Caco-2 (cell line): ENCODE measurements at regions not wholly inside any gene's neighbourhood (a gene's known extent, or its start where the extent isn't known, plus 50 kb on each side); places are given as distances from the start of the nearest gene placed in this dataset.

Source experiments
- BruUV-seq: library from RNA; stranded (reverse); fragments of 400-500 nt; replicated peaks from 2 replicates; lab custom pipeline; 2021; lab: Mats Ljungman, UMichigan
- CTCF ChIA-PET: fragments of 300-600 bp; sonication (Branson Sonifier 250); formaldehyde crosslinking; loops from one replicate; lab custom pipeline; 2022; ENCODE audit warnings: antibody characterized with exemption; lab: Charles Lee
- POLR2A ChIA-PET: fragments of 300-600 bp; sonication (Branson Sonifier 250); formaldehyde crosslinking; loops from one replicate; lab custom pipeline; 2022; ENCODE audit warnings: antibody characterized with exemption; lab: Charles Lee
- DNase-seq, 2 experiments: peaks; one replicate each; pipeline versions ENCODE4 v3.0.0 to v3.0.0-alpha.2; 2020 to 2022
- H3K27me3 ChIP-seq: replicated peaks from 2 replicates; pipeline ENCODE4 v1.6.0; 2011; ENCODE audit warnings: low read length; ENCODE audit not compliant: control insufficient read depth, insufficient read depth
- H3K36me3 ChIP-seq: 2 replicates; pipeline ENCODE4 v1.5.1; 2011; ENCODE audit warnings: low read length; ENCODE audit not compliant: control insufficient read depth, insufficient read depth
- H3K4me1 ChIP-seq: fragments of 250-450 bp; sonication (Bioruptor Pico); 2 replicates; pipeline ENCODE4 v1.5.1; 2020; ENCODE audit warnings: mild to moderate bottlenecking
- H3K4me3 ChIP-seq: 2 replicates; pipeline ENCODE4 v1.5.1; 2011; ENCODE audit warnings: low read depth, mild to moderate bottlenecking, control low read depth, low read length
- H3K9me3 ChIP-seq: fragments of 250-450 bp; sonication (Bioruptor Pico); 2 replicates; pipeline ENCODE4 v1.5.1; 2020; ENCODE audit warnings: mild to moderate bottlenecking, moderate library complexity
- H3K27ac Mint-ChIP-seq: one replicate; pipeline ENCODE4 v1.8.0; 2022; ENCODE audit warnings: mixed read lengths; ENCODE audit not compliant: unreplicated experiment
- H3K27me3 Mint-ChIP-seq: one replicate; pipeline ENCODE4 v1.8.0; 2022; ENCODE audit warnings: mixed read lengths; ENCODE audit not compliant: insufficient read depth, unreplicated experiment
- H3K36me3 Mint-ChIP-seq: one replicate; pipeline ENCODE4 v1.8.0; 2022; ENCODE audit warnings: mild to moderate bottlenecking, mixed read lengths; ENCODE audit not compliant: insufficient read depth, unreplicated experiment
- H3K4me1 Mint-ChIP-seq: one replicate; pipeline ENCODE4 v1.8.0; 2022; ENCODE audit warnings: low read depth, mixed read lengths; ENCODE audit not compliant: unreplicated experiment
- H3K4me3 Mint-ChIP-seq: one replicate; pipeline ENCODE4 v1.8.0; 2022; ENCODE audit warnings: mild to moderate bottlenecking, moderate library complexity, mixed read lengths; ENCODE audit not compliant: unreplicated experiment
- H3K9me3 Mint-ChIP-seq: one replicate; pipeline ENCODE4 v1.8.0; 2022; ENCODE audit warnings: mixed read lengths; ENCODE audit not compliant: unreplicated experiment
- CTCF ChIP-seq, 2 experiments: fragments of 200-600 bp in 1 of 2; IDR thresholded peaks; 1 replicate in 1 of 2; 2 replicates in 1 of 2; pipeline versions ENCODE4 v1.5.1 to v1.8.0; 2011 to 2022; ENCODE audit warnings: antibody characterized with exemption in 1 of 2, control low read depth in 1 of 2, inconsistent platforms in 1 of 2, low read depth in 1 of 2, low read length in 1 of 2, mild to moderate bottlenecking in 1 of 2, moderate library complexity in 1 of 2; ENCODE audit not compliant: insufficient read depth in 1 of 2, severe bottlenecking in 1 of 2, unreplicated experiment in 1 of 2
- intact Hi-C: fragments of 100-400 bp; cut with micrococcal nuclease; formaldehyde crosslinking; loops from one replicate; pipeline ENCODE4 v1.10.0; 2022; ENCODE audit not compliant: unreplicated experiment

GRCh38 chr4:138650929-138651448 is 364.6 kb upstream of the NOCT start:
- intact Hi-C loops, result no loop called here
- CTCF ChIA-PET, result no interaction called here
- H3K27me3 Mint-ChIP-seq, result no peaks in the 10 kb centered on the region
- H3K4me3 ChIP-seq, result no peak overlapping the region
- H3K36me3 Mint-ChIP-seq, result no peaks in the 10 kb centered on the region
- H3K9me3 ChIP-seq, result no peaks in the 10 kb centered on the region
- BruUV-seq, result no TSS peak
- no peak for TF ChIP-seq CTCF (IDR thresholded peaks at IDR 0.05; ENCODE audit: insufficient read depth in 1 of 2, low read depth in 1 of 2, low read length in 1 of 2, severe bottlenecking in 1 of 2, unreplicated experiment in 1 of 2)
- DNase-seq, result peak in 1 of 2 experiments; percentile 3
- H3K27ac Mint-ChIP-seq, result no peak overlapping the region
- H3K4me1 Mint-ChIP-seq, result peaks cover 4% of the 10 kb centered on the region
- no peak overlapping the region for H3K4me3 Mint-ChIP-seq
- H3K4me1 ChIP-seq, result peaks cover 5% of the 10 kb centered on the region; the same call in 1 of the 2 replicates
- POLR2A ChIA-PET, result no interaction called here
- peaks cover 24% of the 10 kb centered on the region for H3K9me3 Mint-ChIP-seq
- H3K36me3 ChIP-seq, result no peaks in the 10 kb centered on the region
- H3K27me3 ChIP-seq, result no peaks in the 10 kb centered on the region

DNA sequence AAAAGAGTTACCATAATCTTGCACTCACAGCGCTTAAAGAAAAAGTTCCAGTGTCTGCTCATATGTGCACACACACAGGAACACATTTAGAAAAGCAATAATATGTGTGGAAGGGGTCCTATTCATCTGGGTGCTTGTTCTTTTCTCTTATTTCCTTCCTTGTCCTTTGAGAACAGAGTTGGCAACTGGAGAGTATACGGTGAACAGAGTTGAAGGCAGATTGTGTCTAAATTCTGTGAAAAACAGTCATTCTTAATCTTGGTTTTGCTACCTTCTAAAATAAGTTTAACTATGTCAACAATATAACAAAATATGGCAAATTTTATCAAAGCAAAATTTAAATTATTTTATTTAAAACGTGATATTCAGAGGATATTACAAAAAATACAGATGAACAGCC is 365.1 kb upstream of the NOCT start:
- H3K9me3 ChIP-seq, result no peaks in the 10 kb centered on the region
- ChIA-PET POLR2A (no interaction called here), CTCF (no interaction called here)
- intact Hi-C loops, result no loop called here
- no peak overlapping the region for H3K4me3 ChIP-seq
- peaks cover under 1% of the 10 kb centered on the region; the same call in 1 of the 2 replicates for H3K4me1 ChIP-seq
- H3K27me3 Mint-ChIP-seq, result no peaks in the 10 kb centered on the region
- TF ChIP-seq CTCF (IDR thresholded peaks at IDR 0.05; ENCODE audit: insufficient read depth in 1 of 2, low read depth in 1 of 2, low read length in 1 of 2, severe bottlenecking in 1 of 2, unreplicated experiment in 1 of 2), result no peak
- no peaks in the 10 kb centered on the region for H3K36me3 ChIP-seq
- no TSS peak for BruUV-seq
- peaks cover 24% of the 10 kb centered on the region for H3K9me3 Mint-ChIP-seq
- no peaks in the 10 kb centered on the region for H3K4me1 Mint-ChIP-seq
- DNase-seq, result no peak
- H3K36me3 Mint-ChIP-seq, result no peaks in the 10 kb centered on the region
- no peak overlapping the region for H3K4me3 Mint-ChIP-seq
- no peaks in the 10 kb centered on the region for H3K27me3 ChIP-seq
- no peak overlapping the region for H3K27ac Mint-ChIP-seq

DNA sequence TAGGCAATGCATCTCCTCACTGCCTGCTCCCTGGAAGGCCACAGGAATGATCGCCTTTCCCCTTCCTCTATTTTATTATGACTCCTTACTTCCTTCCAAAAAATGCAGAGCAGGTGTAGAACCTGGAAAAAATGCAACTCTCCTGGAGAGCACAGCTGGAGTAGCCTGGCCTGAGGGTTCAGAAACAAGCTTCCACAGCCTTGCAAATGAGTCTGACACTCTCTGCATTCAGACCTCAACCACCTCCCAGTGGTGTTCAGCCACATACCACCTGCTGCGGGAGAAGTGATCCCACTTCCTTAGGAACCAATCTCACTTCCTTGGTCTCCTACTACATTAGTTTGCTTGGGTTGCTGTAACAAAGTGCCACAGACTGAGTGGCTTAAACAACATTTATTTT is 368.1 kb upstream of the NOCT start:
- Mint-ChIP-seq H3K36me3 (no peaks in the 10 kb centered on the region), H3K4me1 (no peaks in the 10 kb centered on the region), H3K9me3 (peaks cover 21% of the 10 kb centered on the region), H3K27ac (no peak overlapping the region), H3K27me3 (no peaks in the 10 kb centered on the region), H3K4me3 (no peak overlapping the region)
- TF ChIP-seq CTCF (IDR thresholded peaks at IDR 0.05; ENCODE audit: insufficient read depth in 1 of 2, low read depth in 1 of 2, low read length in 1 of 2, severe bottlenecking in 1 of 2, unreplicated experiment in 1 of 2), result no peak
- BruUV-seq, result no TSS peak
- intact Hi-C loops, result no loop called here
- DNase-seq, result no peak
- no peaks in the 10 kb centered on the region for H3K27me3 ChIP-seq
- H3K9me3 ChIP-seq, result no peaks in the 10 kb centered on the region
- ChIA-PET POLR2A (no interaction called here), CTCF (no interaction called here)
- H3K4me3 ChIP-seq, result no peak overlapping the region
- H3K36me3 ChIP-seq, result no peaks in the 10 kb centered on the region
- H3K4me1 ChIP-seq, result no peaks in the 10 kb centered on the region
